Right hindlimb (tissue), 1 donor: ENCODE measurements at regions not wholly inside any gene's neighbourhood (a gene's known extent, or its start where the extent isn't known, plus 50 kb on each side); places are given as distances from the start of the nearest gene placed in this dataset.
"Not testable (repeated sequence)": the region's sequence is repeated elsewhere in the genome, so short reads cannot be mapped to it uniquely, and the experiment has no call there.

Experiments
- DNase-seq: peaks from one replicate; pipeline ENCODE4 v3.0.0-alpha.2; 2018

DNA sequence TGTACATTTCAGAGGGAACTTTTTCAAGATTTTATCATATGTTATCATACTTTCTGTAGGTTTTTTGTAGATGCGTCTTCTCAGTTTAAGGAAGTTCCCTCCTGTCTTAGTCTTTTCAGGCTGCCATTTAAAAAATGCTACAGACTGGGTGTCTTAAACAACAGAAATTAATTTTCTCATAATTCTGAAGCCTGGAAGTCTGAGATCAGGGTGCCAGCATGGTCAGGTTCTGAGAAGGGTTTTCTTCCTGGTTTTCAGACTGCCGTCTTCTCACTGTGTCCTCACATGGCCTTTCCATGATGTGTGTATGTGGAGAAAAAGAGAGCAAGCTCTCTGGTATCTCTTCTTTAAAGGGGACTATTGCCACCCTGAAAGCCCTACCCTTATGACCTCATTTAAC, 189.9 kb upstream of the SOX2 start:
- DNase-seq = no peak

DNA sequence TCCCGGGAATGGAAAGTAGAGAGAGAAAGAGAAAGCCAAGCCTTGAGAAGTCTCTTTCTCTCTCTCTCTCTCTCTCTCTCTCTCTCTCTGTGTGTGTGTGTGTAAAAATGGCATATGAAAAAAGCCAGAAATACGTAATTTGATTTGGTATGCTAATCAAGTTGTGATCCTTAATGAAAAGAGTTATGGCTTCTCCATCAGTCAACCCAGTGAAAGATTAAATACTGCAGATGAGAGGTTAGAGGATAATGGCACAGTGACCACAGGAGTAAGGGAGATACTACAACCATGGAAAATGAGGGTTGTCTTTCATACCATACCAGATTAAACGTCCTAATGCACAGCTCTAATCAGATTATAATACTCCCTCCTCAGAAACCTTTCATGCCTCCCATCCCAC, 193.5 kb upstream of the SOX2 start:
- no peak for DNase-seq

DNA sequence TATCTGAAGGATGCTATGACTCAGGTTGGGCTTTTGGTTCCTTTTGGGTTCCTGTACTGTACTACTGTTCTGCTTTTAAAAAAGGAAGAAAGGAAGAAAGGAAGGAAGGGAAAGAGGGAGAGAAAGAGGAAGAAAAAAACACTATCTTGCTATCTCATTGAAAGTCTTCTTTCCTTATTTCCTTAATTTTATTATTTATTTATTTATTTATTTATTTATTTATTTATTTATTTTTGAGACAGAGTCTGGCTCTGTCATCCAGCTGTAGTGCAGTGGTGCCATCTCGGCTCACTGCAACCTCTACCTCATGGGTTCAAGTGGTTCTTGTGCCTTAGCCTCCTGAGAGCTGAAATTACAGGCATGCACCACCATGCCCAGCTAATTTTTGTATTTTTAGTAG, 198.9 kb upstream of the SOX2 start:
- DNase-seq = no peak

DNA sequence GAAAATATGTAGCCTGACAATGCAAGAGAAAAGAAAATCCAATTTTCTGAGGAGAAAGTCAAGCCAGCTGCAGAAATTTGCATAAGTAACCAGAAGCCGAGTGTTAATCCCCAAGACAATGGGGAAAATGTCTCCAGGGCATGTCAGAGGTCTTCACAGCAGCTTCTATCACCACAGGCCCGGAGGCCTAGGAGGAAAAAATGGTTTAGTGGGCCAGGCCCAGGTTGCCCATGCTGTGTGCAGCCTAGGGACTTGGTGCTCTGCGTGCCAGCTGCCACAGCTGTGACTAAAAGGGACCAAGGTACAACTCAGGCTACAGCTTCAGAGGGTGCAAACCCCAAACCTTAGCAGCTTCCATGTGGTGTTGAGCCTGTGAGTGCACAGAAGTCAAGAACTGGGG, 201.2 kb upstream of the SOX2 start:
- DNase-seq = no peak

DNA sequence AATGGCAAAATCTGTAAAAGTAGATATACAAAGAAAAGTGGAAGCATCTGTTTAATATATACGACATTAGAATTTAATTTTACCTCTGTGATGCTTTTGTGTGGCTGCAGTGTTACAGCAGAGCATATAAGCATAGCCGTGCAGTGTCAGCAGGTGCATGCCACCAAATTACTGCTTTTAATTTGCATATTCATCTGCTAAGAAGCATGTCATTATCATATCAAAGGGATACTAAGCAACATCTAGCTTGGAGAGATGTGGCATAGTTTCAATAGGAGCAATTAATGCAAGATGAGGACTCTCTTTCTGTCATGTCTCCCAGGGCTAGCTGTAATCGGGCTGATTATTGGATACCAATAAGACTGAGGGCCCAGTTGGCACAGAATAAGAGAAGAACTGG, 214.4 kb upstream of the SOX2 start:
- no peak for DNase-seq

DNA sequence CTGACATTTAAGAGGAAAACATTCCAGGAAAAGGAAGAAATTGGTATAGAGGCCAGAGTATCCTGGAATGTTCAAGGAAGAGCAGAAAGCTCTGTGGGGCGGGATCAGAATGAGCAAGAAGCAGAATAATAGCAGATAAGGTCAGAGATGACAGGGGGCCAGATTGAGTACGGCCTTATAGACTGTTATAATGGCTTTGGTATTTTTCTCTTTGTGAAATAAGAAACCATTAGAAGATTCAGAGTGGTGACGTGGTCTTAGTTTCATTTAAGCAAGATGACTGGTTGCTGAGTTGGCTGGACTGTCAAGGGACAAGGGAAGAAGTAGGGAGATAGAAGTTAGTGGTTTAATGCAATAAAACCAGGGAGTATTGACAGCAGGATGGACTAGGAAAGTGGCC, 218.3 kb upstream of the SOX2 start:
- DNase-seq = no peak

DNA sequence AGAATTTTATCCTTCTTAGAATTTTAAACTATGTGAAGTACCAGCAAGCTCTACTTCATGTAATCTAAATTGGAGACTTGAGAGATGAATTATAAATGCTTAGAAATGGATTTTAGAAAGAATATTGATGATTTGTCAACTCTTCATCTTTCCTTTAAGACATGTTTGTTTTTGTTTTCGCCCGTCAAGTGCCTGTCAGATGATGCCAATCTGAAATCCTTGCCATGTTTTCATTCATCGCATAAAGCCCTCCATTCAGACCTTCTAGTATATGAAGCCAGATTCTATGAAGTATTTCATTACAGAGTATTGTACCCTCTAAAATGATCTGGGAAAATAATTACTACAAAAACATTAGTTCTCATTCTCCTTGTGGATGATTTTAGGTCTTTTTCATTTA, 223.2 kb upstream of the SOX2 start:
- no peak for DNase-seq

DNA sequence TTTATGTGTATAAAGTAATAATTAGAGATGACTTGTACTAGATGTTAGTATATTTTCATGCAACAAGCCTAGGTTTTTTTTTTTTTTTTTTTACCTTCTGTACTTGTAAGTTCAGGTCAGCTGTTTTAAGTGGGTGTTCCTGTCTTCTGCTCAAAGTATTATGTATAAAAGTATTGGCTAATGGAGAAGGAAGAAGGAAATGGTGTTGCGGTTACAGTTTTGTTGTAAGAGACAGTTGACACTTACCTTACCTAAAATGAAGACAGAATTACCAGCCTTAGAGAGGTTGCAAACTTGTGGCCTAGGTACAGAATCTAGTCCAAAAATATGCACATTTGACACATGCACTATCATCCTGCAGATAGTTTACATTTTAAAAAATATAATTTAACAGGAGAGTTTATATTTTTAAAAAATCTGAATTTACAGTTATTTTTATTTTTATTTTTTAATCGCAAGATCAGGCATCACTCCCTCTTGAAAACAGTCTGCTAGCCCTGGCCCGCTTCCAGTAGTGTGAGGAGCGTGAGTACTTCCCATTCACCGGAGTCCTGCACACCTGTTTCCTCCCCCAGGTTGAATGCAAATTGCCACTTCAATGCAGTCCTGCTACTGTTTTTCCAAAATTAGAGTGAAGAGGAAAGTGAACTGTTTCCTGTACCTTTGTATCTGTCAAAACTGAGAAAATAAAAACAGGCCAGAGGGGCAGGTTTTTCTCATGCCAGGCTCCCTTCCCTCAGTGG, 224.3 kb upstream of the SOX2 start:
- no peak for DNase-seq

DNA sequence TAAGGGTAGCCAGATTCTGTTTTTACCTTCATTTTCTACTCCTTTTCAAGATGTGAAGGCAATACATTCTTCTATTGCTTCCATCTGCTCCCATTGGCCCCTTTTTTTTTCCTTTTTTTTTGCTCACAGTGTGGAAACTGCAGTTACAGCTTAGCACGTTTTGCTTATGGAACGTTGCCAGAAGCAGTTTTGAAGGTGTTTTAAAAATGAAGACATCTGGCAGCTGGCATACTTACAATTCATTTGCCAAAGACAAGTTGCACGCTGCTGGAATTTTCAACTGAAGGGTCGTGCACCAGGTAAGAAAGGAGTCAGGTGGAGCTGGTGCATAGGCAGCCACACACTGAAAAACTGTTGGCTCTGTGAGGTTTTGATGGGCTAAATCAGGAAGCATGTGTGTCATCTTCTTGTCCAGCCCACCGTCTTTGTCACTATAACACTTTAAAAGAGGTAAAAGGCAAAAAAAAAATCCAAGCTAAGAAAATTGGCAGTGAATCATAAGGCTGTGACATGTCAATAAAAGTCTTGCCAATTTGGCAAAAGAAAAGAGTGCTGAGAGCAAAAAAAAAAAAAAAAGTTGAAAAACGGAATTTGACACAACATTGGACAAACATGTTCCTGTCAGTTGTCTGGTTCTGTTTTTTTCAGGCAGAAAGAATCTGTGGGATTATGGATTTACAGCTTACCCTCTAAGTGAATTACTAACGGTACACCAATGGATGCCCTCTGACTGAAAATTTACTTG, 225.4 kb upstream of the SOX2 start:
- no peak for DNase-seq

DNA sequence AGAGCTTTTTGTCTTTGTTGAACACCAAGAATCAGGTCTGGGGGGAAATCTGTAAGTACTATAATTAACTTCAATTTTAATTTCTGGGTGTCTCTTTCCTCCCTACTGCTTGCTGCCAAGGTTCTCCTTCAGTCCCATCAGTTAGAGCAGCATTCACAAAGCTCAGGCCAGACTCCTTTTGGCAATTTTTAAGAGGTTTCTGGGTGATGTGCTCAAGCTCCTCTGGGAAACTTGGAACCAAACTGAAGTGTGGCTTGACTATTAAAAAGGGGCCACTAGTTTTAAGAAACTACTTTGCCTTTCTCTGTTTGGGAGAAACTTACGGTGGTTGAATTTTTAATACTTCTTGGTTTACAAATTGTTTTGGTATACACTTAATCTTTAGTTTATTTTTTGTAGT, 227.7 kb upstream of the SOX2 start:
- no peak for DNase-seq

DNA sequence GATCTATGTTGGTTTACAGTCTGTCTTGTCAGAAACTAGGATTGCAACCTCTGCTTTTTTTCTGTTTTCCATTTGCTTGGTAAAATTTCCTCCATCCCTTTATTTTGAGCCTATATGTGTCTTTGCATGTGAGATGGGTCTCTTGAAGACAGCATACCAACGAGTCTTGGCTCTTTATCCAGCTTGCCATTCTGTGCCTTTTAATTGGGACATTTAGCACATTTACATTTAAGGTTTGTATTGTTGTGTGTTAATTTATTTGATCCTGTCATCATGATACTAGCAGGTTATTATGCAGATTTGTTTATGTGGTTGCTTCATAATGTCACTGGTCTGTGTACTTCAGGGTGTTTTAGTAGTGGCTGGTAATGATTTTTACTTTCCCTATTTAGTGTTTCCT, 236.6 kb upstream of the SOX2 start:
- DNase-seq = not testable (repeated sequence)

DNA sequence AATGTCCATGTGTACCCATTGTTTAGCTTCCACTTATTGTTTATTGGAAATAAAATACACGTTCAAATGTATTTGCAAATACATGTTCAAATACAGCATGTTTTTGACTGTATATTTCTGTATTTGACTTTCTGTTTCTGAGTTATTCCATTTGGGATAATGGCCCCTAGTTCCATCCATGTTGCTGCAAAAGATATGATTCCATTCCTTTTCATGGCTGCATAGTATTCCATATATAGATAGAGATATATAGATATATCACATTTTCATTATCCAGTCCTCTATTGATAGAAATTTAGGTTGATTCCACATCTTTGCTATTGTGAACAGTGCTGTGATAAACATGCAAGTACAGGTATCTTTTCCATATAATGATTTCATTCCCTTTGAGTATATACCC, 241.4 kb upstream of the SOX2 start:
- no peak for DNase-seq

DNA sequence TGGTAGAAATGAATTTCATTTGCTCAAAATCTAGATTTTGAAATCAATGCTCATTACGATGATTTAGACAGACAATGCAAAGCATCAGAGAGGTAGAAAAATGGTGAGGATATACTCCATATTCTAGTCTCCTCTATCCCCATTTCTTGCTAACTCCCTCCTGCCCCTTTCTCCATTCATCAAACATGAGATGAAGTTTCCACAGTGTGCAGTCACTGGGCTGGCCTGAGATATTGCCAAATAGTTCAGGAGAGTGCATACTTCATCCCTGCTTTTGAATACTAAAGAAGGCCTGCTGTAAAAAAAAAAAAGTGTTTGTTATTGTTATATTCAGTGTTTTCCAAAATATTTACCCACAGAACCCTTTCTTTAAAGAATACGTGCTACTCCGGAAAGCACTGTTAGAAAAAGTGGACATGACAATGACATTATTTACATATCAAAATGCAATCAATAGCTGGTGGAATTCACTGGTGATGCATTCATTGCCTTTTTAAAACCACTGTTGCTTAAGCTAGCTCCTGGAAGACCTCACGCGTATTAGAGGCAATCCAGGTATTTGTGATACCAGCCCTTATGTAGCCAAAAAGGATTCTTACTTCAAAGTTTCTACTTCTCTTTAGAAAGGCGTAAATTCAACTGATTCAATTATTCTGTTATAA, 247.6 kb upstream of the SOX2 start:
- no peak for DNase-seq

DNA sequence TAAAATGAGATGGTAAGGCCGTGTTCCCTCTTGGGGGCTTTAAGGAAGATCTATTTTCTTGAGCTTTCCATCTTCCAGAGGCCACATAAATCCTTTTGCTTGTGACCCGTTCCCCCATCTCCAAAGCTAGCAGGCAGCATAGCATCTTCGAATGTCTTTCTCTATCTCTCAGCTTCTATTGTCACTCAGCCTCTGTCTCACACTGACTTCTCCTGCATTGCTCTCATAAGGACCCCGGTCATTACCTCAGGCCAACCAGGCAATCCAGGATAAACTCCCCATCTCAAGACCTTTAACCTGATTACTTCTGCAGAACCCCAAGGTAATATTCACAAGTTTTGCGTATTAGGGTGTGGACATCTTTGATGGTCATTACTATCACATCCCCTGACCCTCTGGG, 250.3 kb upstream of the SOX2 start:
- DNase-seq = no peak

DNA sequence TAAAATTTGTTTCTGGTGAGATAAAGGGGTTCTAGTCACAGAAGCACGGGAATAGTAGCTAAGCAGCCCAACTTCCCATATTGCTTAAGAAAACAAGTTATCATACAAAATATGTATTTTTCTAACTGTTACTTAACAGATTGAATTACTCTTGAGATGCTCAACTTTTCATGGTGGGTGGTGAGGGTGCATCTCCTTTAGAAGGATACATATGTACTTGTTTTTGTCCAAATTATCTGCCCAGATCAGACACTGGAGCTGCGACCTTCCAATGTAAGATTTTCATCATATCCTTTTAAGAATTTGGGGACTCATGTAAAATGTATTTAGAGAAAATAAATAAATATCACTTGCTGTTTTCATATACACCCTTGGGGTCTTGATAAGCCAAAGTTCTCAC, 252.2 kb upstream of the SOX2 start:
- no peak for DNase-seq

DNA sequence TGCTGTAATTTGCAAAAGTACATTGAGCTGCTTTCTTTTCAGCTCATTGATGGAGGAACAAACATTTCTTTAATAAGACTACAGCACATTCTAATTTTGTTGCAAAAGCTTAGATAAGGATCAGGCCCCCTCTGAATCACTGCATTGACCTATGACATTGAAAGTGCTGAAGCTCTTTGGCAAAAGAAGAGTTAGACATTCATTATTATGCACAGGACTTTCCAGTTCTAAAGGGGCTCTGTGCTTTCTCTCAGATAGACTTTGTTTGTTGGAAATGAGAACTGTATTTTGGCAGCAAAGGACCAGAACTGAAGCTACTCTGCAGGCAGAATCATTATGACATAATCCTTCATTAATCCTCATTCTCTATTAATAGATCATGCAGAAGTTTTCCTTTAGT, 252.9 kb upstream of the SOX2 start:
- no peak for DNase-seq

DNA sequence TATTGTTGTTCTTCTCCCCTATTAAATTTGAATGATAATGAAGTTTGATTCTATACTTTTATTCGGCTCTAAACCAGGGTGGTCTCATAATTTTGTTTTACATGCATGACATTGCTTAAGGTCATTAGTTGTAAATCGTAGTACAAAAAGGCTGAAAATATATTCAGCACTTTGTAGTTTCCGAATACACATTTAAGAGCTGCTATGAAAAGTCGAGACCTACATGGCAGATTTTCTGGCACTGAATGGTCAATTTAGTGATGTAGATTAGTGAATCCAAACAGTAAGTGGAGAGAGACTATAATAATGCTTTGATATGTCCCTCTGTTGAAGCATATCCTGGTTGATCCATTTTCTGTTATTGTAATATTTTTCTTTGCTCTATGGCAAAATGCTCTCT, 254.0 kb upstream of the SOX2 start:
- no peak for DNase-seq

DNA sequence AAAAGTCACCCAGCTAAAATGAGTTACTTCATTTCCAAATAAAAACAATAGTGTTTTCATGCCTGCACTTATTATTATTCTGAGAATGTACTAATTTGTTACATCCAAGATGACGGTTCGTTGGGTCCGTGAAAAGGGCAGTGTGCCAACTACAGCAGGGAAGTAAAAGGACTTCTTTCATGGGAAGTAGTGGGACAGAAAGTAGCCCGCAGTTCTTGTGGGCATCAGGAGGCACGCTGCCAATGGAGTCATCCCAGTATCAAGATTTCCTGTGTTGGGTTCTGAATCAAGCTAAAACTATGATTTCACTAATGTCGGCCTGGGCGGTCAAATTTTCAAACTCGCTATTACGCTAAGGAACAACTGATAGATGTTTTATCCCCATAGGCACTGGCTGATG, 254.5 kb upstream of the SOX2 start:
- DNase-seq = no peak

DNA sequence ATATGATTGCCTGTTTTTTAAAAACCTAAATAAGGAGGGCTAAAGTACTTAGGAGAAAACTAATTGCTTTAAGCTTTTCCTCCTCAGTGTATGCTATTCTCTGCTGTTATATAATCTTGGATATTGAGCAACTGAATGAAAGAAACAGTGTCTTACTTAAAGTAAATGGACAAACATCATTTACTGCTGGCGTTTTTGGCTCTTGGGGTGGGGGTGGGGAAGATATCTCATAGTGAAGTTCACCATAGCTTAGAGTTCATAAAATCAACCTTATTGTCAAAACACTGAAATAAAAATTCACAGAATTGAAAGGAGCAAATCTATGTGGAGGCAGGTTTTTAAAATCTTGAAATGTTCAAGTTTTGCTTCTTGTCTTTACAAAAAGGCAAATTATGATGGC, 256.4 kb upstream of the SOX2 start:
- no peak for DNase-seq

DNA sequence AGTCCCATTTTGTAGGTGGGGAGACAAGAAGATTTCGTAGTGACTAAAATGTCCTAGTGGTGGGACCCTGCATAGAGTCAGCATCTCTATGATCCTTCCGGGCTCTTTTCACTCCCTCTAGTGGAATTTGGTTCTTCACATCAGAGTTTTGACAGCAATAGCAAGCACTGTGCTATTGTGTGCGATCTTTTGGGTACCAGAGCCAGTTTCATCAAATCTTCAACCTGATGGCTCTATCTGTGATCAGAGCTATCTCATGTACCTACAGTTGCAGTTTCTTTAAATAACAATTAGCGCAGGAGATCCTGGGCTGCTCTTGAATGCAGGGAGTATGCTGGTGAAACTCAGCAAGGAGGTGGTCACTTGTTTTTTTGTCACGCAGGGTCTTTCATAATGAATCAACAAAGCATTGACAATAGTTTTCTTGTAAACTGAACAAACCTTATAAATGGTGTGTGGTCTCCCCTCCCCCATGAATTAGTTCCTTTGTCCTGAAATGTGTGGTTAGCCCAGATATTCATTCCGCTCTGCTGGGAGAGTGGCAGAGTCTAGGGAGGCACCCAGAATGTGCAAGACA, 257.2 kb upstream of the SOX2 start:
- no peak for DNase-seq

DNA sequence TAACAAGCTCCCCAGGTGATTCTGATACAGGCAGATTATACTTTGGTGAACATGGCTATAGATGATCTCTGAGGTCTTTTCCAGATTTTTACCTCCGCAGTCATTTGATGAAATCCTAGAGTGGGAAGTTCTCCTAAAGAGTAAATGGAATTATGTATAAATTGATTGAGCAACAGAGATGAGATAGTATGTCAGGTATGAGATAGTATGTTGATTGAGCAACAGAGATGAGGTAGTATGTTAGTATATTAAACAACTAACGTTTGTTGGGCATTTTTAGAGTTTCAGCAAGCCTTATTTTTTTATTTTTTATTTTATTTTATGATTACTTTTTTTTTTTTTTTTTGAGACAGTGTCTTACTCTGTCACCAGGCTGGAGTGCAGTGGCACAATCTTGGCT, 265.0 kb upstream of the SOX2 start:
- DNase-seq = no peak

DNA sequence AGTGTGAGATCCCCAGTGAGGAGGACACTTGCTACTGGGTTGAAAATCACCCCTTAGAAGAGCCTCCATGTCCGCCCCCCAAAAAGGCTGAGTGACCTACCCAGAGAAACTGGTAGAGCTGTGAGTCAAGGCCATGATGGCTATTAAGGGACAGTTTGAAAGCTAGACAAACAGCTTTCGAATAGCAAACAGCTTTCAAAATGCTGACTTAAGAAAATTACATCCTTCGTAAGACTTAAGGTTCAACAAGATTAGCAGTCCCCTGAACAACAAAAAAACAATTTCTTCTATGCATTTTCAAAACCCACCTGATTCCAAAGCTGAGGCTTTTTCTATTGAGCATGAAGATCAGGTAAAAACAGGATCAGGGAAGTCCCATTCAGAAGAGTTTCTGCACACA, 269.7 kb upstream of the SOX2 start:
- DNase-seq = no peak

DNA sequence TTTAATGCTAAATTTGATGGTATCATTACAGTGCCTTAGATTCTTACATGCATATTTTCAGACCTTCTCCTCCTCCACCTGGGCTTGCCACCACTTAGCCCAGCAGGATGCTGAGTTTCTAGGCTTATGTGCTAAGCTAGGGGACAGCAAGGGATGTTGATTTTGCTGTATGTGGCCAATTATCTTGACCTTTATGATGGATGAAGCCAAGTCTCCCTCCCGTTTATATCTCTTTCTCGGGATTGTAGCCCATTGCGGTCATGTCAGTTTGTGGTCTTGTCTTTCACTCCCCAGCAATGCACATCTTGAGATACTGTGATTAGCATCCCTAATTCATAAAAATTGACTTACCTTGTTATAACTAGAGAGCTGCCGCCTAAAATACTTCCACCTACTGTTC, 278.7 kb upstream of the SOX2 start:
- no peak for DNase-seq

DNA sequence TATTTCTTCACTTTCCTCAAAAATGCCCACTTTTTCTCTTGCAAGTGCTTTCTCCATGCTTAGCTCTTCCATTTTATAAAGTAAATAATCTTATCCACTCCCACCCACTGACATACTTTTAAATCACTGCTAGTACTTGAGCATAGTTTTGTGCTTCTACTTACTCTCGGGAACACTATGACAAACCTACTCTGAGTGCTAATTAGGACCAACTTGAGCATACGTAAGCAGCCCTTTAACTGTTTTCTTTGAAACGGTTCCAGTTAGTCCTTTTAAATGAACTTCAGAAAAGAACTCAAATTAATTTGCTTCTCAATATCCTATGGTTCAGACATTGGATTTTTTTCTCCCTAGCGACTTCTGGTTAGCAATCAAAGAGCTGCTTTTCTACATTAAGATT, 280.0 kb upstream of the SOX2 start:
- no peak for DNase-seq
